KBM-7 (cell line): ENCODE measurements at regions not wholly inside any gene's neighbourhood (a gene's known extent, or its start where the extent isn't known, plus 50 kb on each side); places are given as distances from the start of the nearest gene placed in this dataset.

Source experiments
- DNase-seq: peaks from one replicate; pipeline ENCODE4 v3.0.0-alpha.2; 2015
- in situ Hi-C: fragments of 300-500 bp; cut with MboI; formaldehyde crosslinking; loops from 2 replicates; pipeline ENCODE4 v1.14.3; 2020; ENCODE audit warnings: low sequenced_read_pairs, low pct_unique_long_range_greater_than_20kb, mixed read lengths

- no peak for DNase-seq
- in situ Hi-C loops = no loop called here
Observed at GRCh38 chr6:56758120-56758519, 115.4 kb upstream of the DST start.

GRCh38 chr6:56757588-56757984, 114.9 kb upstream of the DST start:
- in situ Hi-C loops = no loop called here
- DNase-seq = peak; percentile 45

GRCh38 chr6:56756791-56757587, 114.3 kb upstream of the DST start:
- no peak for DNase-seq
- in situ Hi-C loops = no loop called here

GRCh38 chr6:56756219-56756789, 113.6 kb upstream of the DST start:
- no peak for DNase-seq
- in situ Hi-C loops = no loop called here

GRCh38 chr6:56755040-56755439, 112.4 kb upstream of the DST start:
- DNase-seq = no peak
- in situ Hi-C loops = no loop called here

GRCh38 chr6:56753811-56754210, 111.1 kb upstream of the DST start:
- in situ Hi-C loops = no loop called here
- no peak for DNase-seq

- no peak for DNase-seq
- in situ Hi-C loops = no loop called here
Observed at GRCh38 chr6:56752534-56752933, 109.8 kb upstream of the DST start.

- no peak for DNase-seq
- in situ Hi-C loops = no loop called here
Observed at GRCh38 chr6:56752009-56752408, 109.3 kb upstream of the DST start.

- no peak for DNase-seq
- in situ Hi-C loops = no loop called here
Observed at GRCh38 chr6:56751604-56752003, 108.9 kb upstream of the DST start.

GRCh38 chr6:56750686-56751085, 108.0 kb upstream of the DST start:
- no peak for DNase-seq
- in situ Hi-C loops = no loop called here

GRCh38 chr6:56749632-56750151, 107.0 kb upstream of the DST start:
- DNase-seq = no peak
- in situ Hi-C loops = no loop called here

GRCh38 chr6:56746767-56747504, 104.2 kb upstream of the DST start:
- in situ Hi-C loops = no loop called here
- no peak for DNase-seq

- DNase-seq = no peak
- in situ Hi-C loops = no loop called here
Observed at GRCh38 chr6:56745971-56746370, 103.3 kb upstream of the DST start.

- in situ Hi-C loops = no loop called here
Observed at GRCh38 chr6:56745081-56745480, 102.4 kb upstream of the DST start.

GRCh38 chr6:56744528-56744927, 101.8 kb upstream of the DST start:
- in situ Hi-C loops = no loop called here

More at GRCh38 chr6:56745081-56745480, 102.4 kb upstream of the DST start:
- no peak for DNase-seq

GRCh38 chr6:56742122-56742791, 99.6 kb upstream of the DST start:
- DNase-seq = no peak
- in situ Hi-C loops = no loop called here

More at GRCh38 chr6:56744528-56744927, 101.8 kb upstream of the DST start:
- no peak for DNase-seq

- in situ Hi-C loops = no loop called here
- DNase-seq = no peak
Observed at GRCh38 chr6:56741472-56741871, 98.8 kb upstream of the DST start.

GRCh38 chr6:56739836-56740815, 97.4 kb upstream of the DST start:
- in situ Hi-C loops = no loop called here
- no peak for DNase-seq
